K562 (cell line): ENCODE measurements at regions not wholly inside any gene's neighbourhood (a gene's known extent, or its start where the extent isn't known, plus 50 kb on each side); places are given as distances from the start of the nearest gene placed in this dataset.

ENCODE experiments used
- ATAC-seq: fragments of 200-7000 bp; cut with Tn5 transposase; 3 replicates; pipeline ENCODE4 v1.9.1; 2020; ENCODE audit warnings: moderate library complexity
- BruUV-seq: library from RNA; stranded (reverse); fragments of 400-500 nt; replicated peaks from 2 replicates; lab custom pipeline; 2021; lab: Mats Ljungman, UMichigan
- CTCF ChIA-PET: fragments of 300-600 bp; formaldehyde crosslinking; extraction: SDS; loops from one replicate; lab custom pipeline; 2021; ENCODE audit warnings: low intra/inter-chr PET ratio; lab: Yijun Ruan, JAX
- POLR2A ChIA-PET: fragments of 300-600, 350-650 bp; sonication (Branson Sonifier 250); formaldehyde crosslinking; extraction: SDS; loops from one replicate; lab custom pipeline; 2021; ENCODE audit warnings: antibody characterized with exemption, inconsistent platforms; lab: Yijun Ruan, JAX
- DNase-seq, 4 experiments: peaks; one replicate each; pipeline versions ENCODE4 v3.0.0 to v3.0.0-alpha.2; 2011 to 2018; ENCODE audit warnings: low spot score in 3 of 4, mixed read lengths in 3 of 4; ENCODE audit errors: extremely low read depth in 1 of 4
- FAIRE-seq: peaks from 2 replicates; lab custom pipeline; 2011; peaks lifted over from hg19 to GRCh38; lab: Jason Lieb, UNC
- H2AFZ ChIP-seq: 2 replicates; pipeline ENCODE4 v1.6.0; 2011; ENCODE audit warnings: low read depth, low read length, control low read depth, inconsistent platforms
- H3K27ac ChIP-seq: fragments of 200-600 bp; 3 replicates; pipeline ENCODE4 v1.8.0; 2011; ENCODE audit warnings: low read depth, mild to moderate bottlenecking, control low read depth, inconsistent platforms, low read length, moderate library complexity, mixed read lengths; ENCODE audit errors: extremely low read depth
- H3K27me3 ChIP-seq, 2 experiments: fragments of 300-600 bp in 1 of 2; 2 replicates in 1 of 2; 3 replicates in 1 of 2; pipeline versions ENCODE4 v1.6.0 to v1.8.0; 2011; ENCODE audit warnings: inconsistent platforms in 2 of 2, low read length in 2 of 2, mild to moderate bottlenecking in 1 of 2, mixed read lengths in 1 of 2, moderate library complexity in 1 of 2; ENCODE audit not compliant: control insufficient read depth in 2 of 2, insufficient read depth in 2 of 2
- H3K36me3 ChIP-seq: fragments of 300-600 bp; 3 replicates; pipeline ENCODE4 v1.8.0; 2011; ENCODE audit warnings: mild to moderate bottlenecking, low read length, inconsistent platforms; ENCODE audit not compliant: control insufficient read depth, insufficient read depth
- H3K4me1 ChIP-seq, 2 experiments: fragments of 200-600 bp in 1 of 2; replicated peaks in 1 of 2; 2 replicates in 1 of 2; 3 replicates in 1 of 2; pipeline versions ENCODE4 v1.5.1 to v1.8.0; 2011; ENCODE audit warnings: inconsistent platforms in 2 of 2, low read length in 2 of 2, mild to moderate bottlenecking in 1 of 2, mixed read lengths in 1 of 2, moderate library complexity in 1 of 2; ENCODE audit not compliant: control insufficient read depth in 2 of 2, insufficient read depth in 2 of 2
- H3K4me2 ChIP-seq: 2 replicates; pipeline ENCODE4 v1.6.1; 2011; ENCODE audit warnings: low read length, control low read depth, inconsistent platforms, mixed read lengths; ENCODE audit not compliant: insufficient read depth
- H3K4me3 ChIP-seq: fragments of 200-600 bp; sonication (generic), shearing (Covaris generic); 2 replicates; pipeline ENCODE4 v1.5.1; 2016; ENCODE audit warnings: control low read depth, inconsistent platforms
- H3K79me2 ChIP-seq: fragments of 200-600 bp; 3 replicates; pipeline ENCODE4 v1.8.0; 2011; ENCODE audit warnings: low read length, inconsistent platforms; ENCODE audit not compliant: control insufficient read depth, insufficient read depth
- H3K9ac ChIP-seq, 2 experiments: 2 replicates each; pipeline versions ENCODE4 v1.6.0 to v1.6.1; 2011; ENCODE audit warnings: low read depth in 2 of 2, low read length in 2 of 2, control low read depth in 1 of 2, inconsistent platforms in 1 of 2, mild to moderate bottlenecking in 1 of 2, mixed read lengths in 1 of 2; ENCODE audit not compliant: insufficient read depth in 1 of 2
- H3K9me1 ChIP-seq: one replicate; pipeline ENCODE4 v1.6.0; 2011; ENCODE audit warnings: inconsistent platforms, mild to moderate bottlenecking, low read length, moderate library complexity; ENCODE audit not compliant: control insufficient read depth, insufficient read depth
- H3K9me3 ChIP-seq: replicated peaks from 2 replicates; pipeline ENCODE4 v1.5.1; 2011; ENCODE audit warnings: low read depth, low read length, inconsistent platforms; ENCODE audit not compliant: control insufficient read depth, insufficient read depth
- H4K20me1 ChIP-seq: replicated peaks from 2 replicates; pipeline ENCODE4 v1.6.1; 2011; ENCODE audit warnings: low read length, inconsistent platforms, mixed read lengths; ENCODE audit not compliant: control insufficient read depth, insufficient read depth
- HDAC1 ChIP-seq, 2 experiments: fragments of 450-650 bp; IDR thresholded peaks; 2 replicates each; pipeline ENCODE4 v1.6.1; 2016 to 2017; ENCODE audit warnings: inconsistent platforms in 1 of 2, mild to moderate bottlenecking in 1 of 2, moderate library complexity in 1 of 2
- HDAC2 ChIP-seq: fragments of 450-650 bp; IDR thresholded peaks from 2 replicates; pipeline ENCODE4 v1.6.1; 2016; ENCODE audit warnings: mild to moderate bottlenecking
- KLF13 ChIP-seq: fragments of 450-650 bp; IDR thresholded peaks from 2 replicates; pipeline ENCODE4 v1.6.1; 2016; ENCODE audit warnings: missing genetic modification characterization, low read depth, mild to moderate bottlenecking, missing compliant biosample characterization, moderate library complexity, borderline replicate concordance
- NFIC ChIP-seq: fragments of 450-650 bp; IDR thresholded peaks from 2 replicates; pipeline ENCODE4 v1.6.1; 2017; ENCODE audit warnings: mild to moderate bottlenecking, inconsistent platforms
- SMARCA4 ChIP-seq: fragments of 450-650 bp; IDR thresholded peaks from 2 replicates; pipeline ENCODE4 v1.6.1; 2016
- ZFP1 ChIP-seq: fragments of 450-650 bp; formaldehyde crosslinking; IDR thresholded peaks from 2 replicates; pipeline ENCODE4 v1.4.0; 2020; ENCODE audit warnings: mild to moderate bottlenecking, mixed read lengths
- ZNF316 ChIP-seq: fragments of 450-650 bp; IDR thresholded peaks from 2 replicates; pipeline ENCODE4 v1.6.1; 2016
- WGBS: fragments of 100-300 bp; shearing (Covaris generic); methylation state at CpG from one replicate; pipeline ENCODE4 v1.1.6; 2016; ENCODE audit warnings: low coverage, mixed read lengths; ENCODE audit not compliant: insufficient coverage; ENCODE audit errors: missing lambda C conversion rate; 5-methylcytosine and 5-hydroxymethylcytosine counted together
- in situ Hi-C: fragments of 300-500 bp; cut with MboI; formaldehyde crosslinking; loops from 4 replicates; pipeline ENCODE4 v1.15.0; 2018; ENCODE audit warnings: inconsistent platforms, mixed read lengths
- intact Hi-C: fragments of 100-400 bp; cut with micrococcal nuclease; formaldehyde crosslinking; loops from 2 replicates; pipeline ENCODE4 v1.14.2; 2022
- TF ChIP-seq, protein P1 (sequence below), 2 experiments: fragments of 450-650 bp; IDR thresholded peaks; 2 replicates each; pipeline ENCODE4 v1.6.1; 2016

DNA sequence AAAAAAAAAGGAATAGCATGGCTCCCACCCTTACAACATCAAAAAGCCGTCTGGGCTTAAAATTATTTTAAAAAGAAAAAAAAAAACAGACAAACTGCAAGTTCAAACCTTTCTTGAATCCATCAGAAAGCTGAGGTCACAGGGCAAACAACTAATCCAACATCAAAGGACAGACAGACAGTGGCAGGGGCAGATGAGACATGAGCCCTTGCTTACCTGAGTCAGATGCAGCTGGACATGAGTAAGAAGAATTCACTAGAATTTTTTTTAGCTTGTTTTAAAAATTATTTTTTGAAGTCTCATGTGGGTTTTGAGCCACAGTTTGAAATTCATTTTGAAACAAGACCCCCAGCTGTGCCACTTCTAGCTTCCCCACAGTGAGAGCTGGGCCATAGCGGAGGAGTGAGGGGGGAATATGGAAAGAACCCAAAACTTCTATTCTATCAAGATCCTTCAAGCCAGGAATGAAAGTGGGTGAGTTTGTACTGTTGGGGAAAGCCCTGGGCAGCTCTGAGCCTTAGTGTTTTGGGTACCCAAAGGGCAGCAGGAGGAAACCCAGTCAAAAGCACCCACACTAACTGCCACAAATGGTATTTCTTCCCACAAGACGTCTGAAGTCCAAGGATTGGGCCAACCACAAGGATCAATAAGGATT, 111.4 kb downstream of the ATXN3L start:
- CTCF ChIA-PET = no interaction called here
- FAIRE-seq = no peak
- intact Hi-C loops = no loop called here

DNA sequence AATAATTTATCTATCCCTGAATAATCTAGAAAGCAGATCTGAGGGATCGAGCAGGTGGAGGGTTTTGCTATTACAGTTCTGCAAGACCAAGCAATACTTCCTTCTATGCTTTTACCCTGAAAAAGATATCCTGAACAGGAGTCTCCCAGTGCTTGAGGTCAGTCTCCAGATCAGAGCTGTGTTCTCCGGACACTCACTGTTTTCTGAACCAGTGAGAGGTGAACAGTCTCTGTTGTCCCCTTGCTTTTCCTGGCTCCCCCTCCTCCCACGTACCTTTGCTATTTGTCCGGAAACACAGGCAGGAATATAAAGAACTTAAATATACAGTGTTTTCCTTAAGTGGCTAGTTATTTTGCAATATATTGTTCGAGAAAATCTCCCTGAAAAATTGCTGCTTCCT, 116.6 kb downstream of the ATXN3L start:
- FAIRE-seq (no peak), ATAC-seq (no peak), DNase-seq (no peak)
- in situ Hi-C loops = no loop called here
- Histone ChIP-seq H3K27me3 (no peaks in the 10 kb centered on the region), H2AFZ (peak overlapping the region; percentile 66; the same call in 1 of the 2 replicates), H3K27ac (no peak overlapping the region), H3K79me2 (no peaks in the 10 kb centered on the region), H3K4me1 (no peaks in the 10 kb centered on the region; a peak in 2 of 5 replicates), H4K20me1 (no peaks in the 10 kb centered on the region), H3K9ac (no peak overlapping the region), H3K4me2 (no peak overlapping the region), H3K36me3 (no peaks in the 10 kb centered on the region), H3K9me1 (no peaks in the 10 kb centered on the region), H3K9me3 (no peaks in the 10 kb centered on the region), H3K4me3 (no peak overlapping the region)
- BruUV-seq = no TSS peak
- CTCF ChIA-PET = no interaction called here
- intact Hi-C loops = no loop called here
- 44% methylated on average over 5 of the region's 5 CpGs for WGBS
- POLR2A ChIA-PET = no interaction called here
- TF ChIP-seq ZNF316 (no peak), KLF13 (tag) (no peak), ZFP1 (CRISPR knock-in tag) (no peak), NFIC (no peak), SMARCA4 (no peak)
- TF ChIP-seq, protein P1, sequence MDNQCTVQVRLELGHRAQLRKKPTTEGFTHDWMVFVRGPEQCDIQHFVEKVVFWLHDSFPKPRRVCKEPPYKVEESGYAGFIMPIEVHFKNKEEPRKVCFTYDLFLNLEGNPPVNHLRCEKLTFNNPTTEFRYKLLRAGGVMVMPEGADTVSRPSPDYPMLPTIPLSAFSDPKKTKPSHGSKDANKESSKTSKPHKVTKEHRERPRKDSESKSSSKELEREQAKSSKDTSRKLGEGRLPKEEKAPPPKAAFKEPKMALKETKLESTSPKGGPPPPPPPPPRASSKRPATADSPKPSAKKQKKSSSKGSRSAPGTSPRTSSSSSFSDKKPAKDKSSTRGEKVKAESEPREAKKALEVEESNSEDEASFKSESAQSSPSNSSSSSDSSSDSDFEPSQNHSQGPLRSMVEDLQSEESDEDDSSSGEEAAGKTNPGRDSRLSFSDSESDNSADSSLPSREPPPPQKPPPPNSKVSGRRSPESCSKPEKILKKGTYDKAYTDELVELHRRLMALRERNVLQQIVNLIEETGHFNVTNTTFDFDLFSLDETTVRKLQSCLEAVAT (IDR thresholded peaks at IDR 0.05) = no peak

More for the DNA sequence above, 111.4 kb downstream of the ATXN3L start:
- H3K27me3 ChIP-seq = no peaks in the 10 kb centered on the region
- H3K9ac ChIP-seq = no peak overlapping the region
- H3K4me1 ChIP-seq = no peaks in the 10 kb centered on the region
- no peak overlapping the region for H3K4me3 ChIP-seq
- H2AFZ ChIP-seq = no peak overlapping the region
- H4K20me1 ChIP-seq = no peaks in the 10 kb centered on the region
- ATAC-seq = no peak
- no peaks in the 10 kb centered on the region for H3K36me3 ChIP-seq
- no peaks in the 10 kb centered on the region for H3K79me2 ChIP-seq
- H3K27ac ChIP-seq = no peak overlapping the region
- no peaks in the 10 kb centered on the region for H3K9me1 ChIP-seq
- H3K4me2 ChIP-seq = no peak overlapping the region
- in situ Hi-C loops = no loop called here
- no peaks in the 10 kb centered on the region for H3K9me3 ChIP-seq
- no peak for DNase-seq
- WGBS = 15% methylated on average over 2 of the region's 3 CpGs
- POLR2A ChIA-PET = no interaction called here
- TF ChIP-seq HDAC2 = no peak
- TF ChIP-seq HDAC1 (IDR thresholded peaks at IDR 0.05) = no peak
- TF ChIP-seq, protein P1 (IDR thresholded peaks at IDR 0.05) = no peak
- TF ChIP-seq, all 486 proteins: peak for 0
- no TSS peak for BruUV-seq
